OCI-LY3 (cell line): ENCODE measurements at regions not wholly inside any gene's neighbourhood (a gene's known extent, or its start where the extent isn't known, plus 50 kb on each side); places are given as distances from the start of the nearest gene placed in this dataset.

Experiments
- H2AFZ ChIP-seq: fragments of 200-600, 300-600 bp; shearing (Covaris generic); 2 replicates; pipeline ENCODE4 v1.6.0; 2014; ENCODE audit warnings: antibody characterized with exemption, low read depth, low read length
- H3K27ac ChIP-seq: fragments of 200-600, 300-600 bp; sonication (generic); 2 replicates; pipeline ENCODE4 v1.5.1; 2014; ENCODE audit warnings: mild to moderate bottlenecking, low read length, moderate library complexity, mixed read lengths
- H3K27me3 ChIP-seq: fragments of 200-600, 300-600 bp; sonication (generic); 2 replicates; pipeline ENCODE4 v1.6.1; 2014; ENCODE audit warnings: low read depth, low read length, mixed read lengths
- H3K36me3 ChIP-seq: fragments of 200-600, 300-600 bp; sonication (generic); replicated peaks from 2 replicates; pipeline ENCODE3; 2014; ENCODE audit warnings: low read depth, low read length, mixed read lengths
- H3K4me1 ChIP-seq: fragments of 300-600, 200-600 bp; sonication (generic); 2 replicates; pipeline ENCODE4 v1.6.1; 2014; ENCODE audit warnings: low read length, mixed read lengths
- H3K4me2 ChIP-seq: fragments of 200-600, 300-600 bp; sonication (generic); 2 replicates; pipeline ENCODE4 v1.6.1; 2014; ENCODE audit warnings: low read length, mixed read lengths
- H3K4me3 ChIP-seq: fragments of 300-600, 200-600 bp; sonication (generic); 2 replicates; pipeline ENCODE4 v1.5.1; 2014; ENCODE audit warnings: antibody characterized with exemption, mild to moderate bottlenecking, low read length, moderate library complexity
- H3K79me2 ChIP-seq: fragments of 300-600, 200-600 bp; shearing (Covaris generic); 2 replicates; pipeline ENCODE4 v1.6.1; 2014; ENCODE audit warnings: mild to moderate bottlenecking, low read length, mixed read lengths
- H3K9ac ChIP-seq: fragments of 300-600, 200-600 bp; shearing (Covaris generic); 2 replicates; pipeline ENCODE4 v1.6.0; 2014; ENCODE audit warnings: mild to moderate bottlenecking, low read length, moderate library complexity
- H3K9me3 ChIP-seq: fragments of 200-600, 300-600 bp; shearing (Covaris generic); 2 replicates; pipeline ENCODE4 v1.6.1; 2014; ENCODE audit warnings: low read length, mixed read lengths; ENCODE audit not compliant: insufficient read depth
- H4K20me1 ChIP-seq: fragments of 200-600, 300-600 bp; sonication (generic); 2 replicates; pipeline ENCODE4 v1.6.1; 2016; ENCODE audit warnings: low read length, mixed read lengths; ENCODE audit not compliant: insufficient read depth
- EZH2phosphoT487 ChIP-seq: fragments of 200-600 bp; shearing (Covaris generic); IDR thresholded peaks from 2 replicates; pipeline ENCODE4 v1.6.1; 2018; ENCODE audit warnings: antibody characterized with exemption, mixed run types, low read depth
- TF ChIP-seq, protein P1 (sequence below): fragments of 200-600, 300-600 bp; sonication (generic); IDR thresholded peaks from 2 replicates; pipeline ENCODE4 v1.5.1; 2014; ENCODE audit warnings: antibody characterized with exemption, low read length, low read depth

DNA sequence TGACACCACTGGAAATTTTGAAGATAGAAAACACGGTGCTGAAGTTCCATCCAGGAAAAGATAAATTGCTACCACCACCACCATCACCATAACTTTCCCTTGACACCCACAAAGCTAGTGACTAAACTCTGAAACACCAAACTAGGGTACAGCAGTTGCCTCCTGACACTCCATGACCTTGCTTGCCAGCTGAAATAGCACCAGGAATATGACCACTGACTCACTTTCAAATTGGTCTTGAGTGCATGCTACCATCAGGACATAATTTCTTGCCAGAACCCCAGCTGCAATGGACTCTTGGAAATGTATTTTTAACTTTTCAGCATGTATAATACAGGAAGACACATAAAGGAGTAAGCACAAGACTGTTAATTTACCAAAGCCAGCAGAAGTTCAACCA, 283.3 kb downstream of the CENPC start:
- H3K27ac ChIP-seq, result no peak overlapping the region
- no peaks in the 10 kb centered on the region for H3K79me2 ChIP-seq
- TF ChIP-seq, protein P1, sequence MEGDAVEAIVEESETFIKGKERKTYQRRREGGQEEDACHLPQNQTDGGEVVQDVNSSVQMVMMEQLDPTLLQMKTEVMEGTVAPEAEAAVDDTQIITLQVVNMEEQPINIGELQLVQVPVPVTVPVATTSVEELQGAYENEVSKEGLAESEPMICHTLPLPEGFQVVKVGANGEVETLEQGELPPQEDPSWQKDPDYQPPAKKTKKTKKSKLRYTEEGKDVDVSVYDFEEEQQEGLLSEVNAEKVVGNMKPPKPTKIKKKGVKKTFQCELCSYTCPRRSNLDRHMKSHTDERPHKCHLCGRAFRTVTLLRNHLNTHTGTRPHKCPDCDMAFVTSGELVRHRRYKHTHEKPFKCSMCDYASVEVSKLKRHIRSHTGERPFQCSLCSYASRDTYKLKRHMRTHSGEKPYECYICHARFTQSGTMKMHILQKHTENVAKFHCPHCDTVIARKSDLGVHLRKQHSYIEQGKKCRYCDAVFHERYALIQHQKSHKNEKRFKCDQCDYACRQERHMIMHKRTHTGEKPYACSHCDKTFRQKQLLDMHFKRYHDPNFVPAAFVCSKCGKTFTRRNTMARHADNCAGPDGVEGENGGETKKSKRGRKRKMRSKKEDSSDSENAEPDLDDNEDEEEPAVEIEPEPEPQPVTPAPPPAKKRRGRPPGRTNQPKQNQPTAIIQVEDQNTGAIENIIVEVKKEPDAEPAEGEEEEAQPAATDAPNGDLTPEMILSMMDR, result no peak
- TF ChIP-seq EZH2phosphoT487, result no peak
- no peak overlapping the region for H3K4me3 ChIP-seq
- no peaks in the 10 kb centered on the region for H3K36me3 ChIP-seq
- no peaks in the 10 kb centered on the region for H4K20me1 ChIP-seq
- no peaks in the 10 kb centered on the region for H3K27me3 ChIP-seq
- H3K9ac ChIP-seq, result no peak overlapping the region
- H3K4me2 ChIP-seq, result no peak overlapping the region
- no peak overlapping the region for H2AFZ ChIP-seq
- no peaks in the 10 kb centered on the region for H3K4me1 ChIP-seq
- H3K9me3 ChIP-seq, result no peaks in the 10 kb centered on the region

DNA sequence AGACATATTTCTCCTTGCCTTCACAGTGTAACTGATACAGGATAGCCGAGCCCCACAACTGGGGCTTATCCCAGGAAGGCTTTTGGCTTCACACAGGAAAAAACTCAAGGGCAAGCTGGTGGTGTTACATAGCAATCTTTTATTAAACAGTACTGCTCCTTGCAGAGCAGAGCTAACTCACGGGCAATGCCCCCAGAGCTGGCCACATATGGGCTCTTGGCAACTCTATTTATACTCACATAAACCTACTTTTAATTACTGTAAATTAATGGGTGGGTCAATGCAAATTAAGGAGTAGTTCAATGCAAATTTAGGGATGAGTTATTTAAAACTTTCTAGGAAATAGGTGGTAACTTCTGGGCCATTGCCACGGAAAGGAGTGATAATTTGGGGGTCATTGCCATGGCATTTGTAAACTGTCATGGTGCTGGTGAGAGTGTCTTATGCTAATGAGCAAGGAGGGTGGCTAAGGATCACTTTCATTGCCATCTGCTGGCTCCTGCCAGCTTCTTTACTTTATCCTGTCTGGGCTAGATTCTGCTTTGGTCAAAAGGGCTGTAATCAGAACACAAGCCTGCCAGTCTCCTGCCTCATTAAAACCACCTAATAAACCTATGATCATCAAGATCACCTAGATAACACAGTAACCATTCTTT, 288.8 kb downstream of the CENPC start:
- Histone ChIP-seq H3K36me3 (no peaks in the 10 kb centered on the region), H3K79me2 (no peaks in the 10 kb centered on the region), H3K27ac (no peak overlapping the region), H2AFZ (no peak overlapping the region), H3K4me1 (no peaks in the 10 kb centered on the region), H3K4me3 (no peak overlapping the region), H3K4me2 (no peak overlapping the region), H3K9me3 (no peaks in the 10 kb centered on the region), H3K27me3 (no peaks in the 10 kb centered on the region), H4K20me1 (no peaks in the 10 kb centered on the region), H3K9ac (no peak overlapping the region)
- TF ChIP-seq, protein P1, result no peak
- TF ChIP-seq EZH2phosphoT487, result no peak

DNA sequence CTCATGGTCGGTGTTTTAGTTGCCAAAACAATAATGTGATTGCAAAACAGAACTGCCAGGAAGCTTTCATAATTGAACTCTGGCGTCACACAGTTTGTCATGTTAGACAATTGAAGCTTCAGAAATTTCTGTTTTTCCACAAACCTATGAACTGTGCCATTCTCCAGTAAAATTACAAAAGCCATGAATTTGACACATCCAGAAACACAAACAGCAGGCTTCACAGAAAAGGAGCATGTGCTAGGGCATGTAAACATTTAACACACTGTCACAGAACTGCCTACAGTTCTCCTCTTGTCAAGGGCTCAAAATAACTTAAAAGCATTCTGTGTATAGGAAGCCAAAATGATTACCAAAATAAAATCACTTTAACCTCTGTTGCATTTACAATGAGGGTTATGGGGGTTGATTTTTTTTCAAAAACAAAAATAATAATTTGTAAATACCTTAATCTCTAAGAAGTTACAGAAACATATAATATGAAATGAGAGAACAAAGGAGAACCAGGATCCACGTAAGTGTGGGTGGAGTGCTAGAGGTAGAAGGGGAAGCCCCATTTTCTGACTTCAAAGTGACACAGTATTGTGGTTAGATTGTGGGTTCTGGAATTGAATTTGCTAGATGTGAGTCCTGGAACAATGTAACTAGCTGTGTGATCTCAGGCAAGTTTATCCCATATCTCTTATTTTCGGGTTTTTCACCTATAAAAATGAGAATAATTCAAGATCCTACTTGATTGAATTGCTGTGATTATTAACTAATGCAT, 295.0 kb downstream of the CENPC start:
- TF ChIP-seq, protein P1, result no peak
- TF ChIP-seq EZH2phosphoT487, result no peak
- peaks cover 7% of the 10 kb centered on the region; the same call in 1 of the 2 replicates for H3K4me1 ChIP-seq
- H3K9ac ChIP-seq, result no peak overlapping the region
- no peak overlapping the region for H3K4me3 ChIP-seq
- H3K79me2 ChIP-seq, result no peaks in the 10 kb centered on the region
- H3K4me2 ChIP-seq, result no peak overlapping the region
- no peaks in the 10 kb centered on the region for H3K36me3 ChIP-seq
- no peaks in the 10 kb centered on the region; the same call in 1 of the 2 replicates for H3K27me3 ChIP-seq
- no peaks in the 10 kb centered on the region for H3K9me3 ChIP-seq
- no peak overlapping the region for H3K27ac ChIP-seq
- H4K20me1 ChIP-seq, result no peaks in the 10 kb centered on the region
- H2AFZ ChIP-seq, result no peak overlapping the region

DNA sequence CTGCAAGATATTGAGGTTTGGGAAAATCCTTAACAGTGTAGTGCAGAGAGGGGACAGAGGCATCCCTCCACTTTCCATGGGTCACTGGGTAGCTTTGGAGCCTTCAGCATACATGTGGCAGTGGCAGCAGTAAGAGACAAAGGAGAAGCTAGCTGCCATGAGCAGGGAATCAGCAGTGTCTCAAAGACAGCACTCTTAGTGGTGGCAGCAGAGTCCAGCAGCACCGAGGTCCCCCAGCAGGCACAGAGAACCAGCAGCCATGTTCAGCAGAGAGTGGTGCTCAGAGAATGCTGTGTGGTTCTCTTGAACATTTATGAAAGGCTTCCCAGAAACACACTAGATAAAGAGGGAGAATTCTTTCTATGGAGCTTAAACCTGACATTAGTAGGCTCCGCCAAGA, 308.5 kb downstream of the CENPC start:
- Histone ChIP-seq H3K4me1 (no peaks in the 10 kb centered on the region), H3K27me3 (no peaks in the 10 kb centered on the region), H3K79me2 (no peaks in the 10 kb centered on the region), H3K9ac (no peak overlapping the region), H3K27ac (no peak overlapping the region), H4K20me1 (no peaks in the 10 kb centered on the region), H3K4me3 (no peak overlapping the region), H3K4me2 (no peak overlapping the region), H2AFZ (no peak overlapping the region), H3K9me3 (no peaks in the 10 kb centered on the region), H3K36me3 (no peaks in the 10 kb centered on the region)
- no peak for TF ChIP-seq EZH2phosphoT487
- TF ChIP-seq, protein P1, result no peak
